GM03348 (cell line): ENCODE measurements at regions not wholly inside any gene's neighbourhood (a gene's known extent, or its start where the extent isn't known, plus 50 kb on each side); places are given as distances from the start of the nearest gene placed in this dataset.
A peak's percentile ranks its signal among the peaks of the same experiment; 100 is the strongest.

Experiments used
- DNase-seq: peaks from one replicate; pipeline ENCODE4 v3.0.0; 2012; ENCODE audit warnings: low spot score

DNA sequence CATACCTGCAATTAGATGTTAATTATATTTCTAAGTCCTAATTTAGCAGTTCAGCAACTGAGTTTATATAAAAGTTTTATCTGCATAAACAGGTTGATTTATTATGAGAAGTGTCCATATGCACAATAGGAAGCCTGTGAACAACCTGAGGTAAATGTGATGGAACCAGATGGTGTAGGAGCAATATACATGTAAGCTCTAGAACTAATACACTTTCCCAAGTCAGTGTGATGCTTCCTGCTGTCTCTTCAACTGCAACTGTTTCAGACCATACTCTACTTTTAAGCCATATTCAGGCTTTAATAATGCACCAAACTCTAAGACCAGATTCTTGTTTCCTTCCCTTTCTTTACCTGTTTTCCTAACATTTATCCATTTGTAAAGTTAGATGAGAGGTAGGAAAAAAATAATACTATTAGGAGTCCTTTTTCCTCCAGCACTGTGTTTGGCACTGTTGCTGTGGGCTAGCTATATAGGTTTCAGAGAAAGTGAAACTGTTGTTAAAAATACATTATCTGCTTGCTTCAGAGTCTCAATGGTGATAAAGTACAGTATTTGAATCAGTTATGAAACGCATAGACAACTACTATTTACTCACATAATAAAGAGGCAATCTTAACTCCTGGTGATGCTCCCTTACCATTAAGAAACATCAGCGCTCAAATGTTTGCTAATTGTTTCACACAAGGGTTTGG is 1009.3 kb downstream of the GRIK2 start:
- DNase-seq: no peak

DNA sequence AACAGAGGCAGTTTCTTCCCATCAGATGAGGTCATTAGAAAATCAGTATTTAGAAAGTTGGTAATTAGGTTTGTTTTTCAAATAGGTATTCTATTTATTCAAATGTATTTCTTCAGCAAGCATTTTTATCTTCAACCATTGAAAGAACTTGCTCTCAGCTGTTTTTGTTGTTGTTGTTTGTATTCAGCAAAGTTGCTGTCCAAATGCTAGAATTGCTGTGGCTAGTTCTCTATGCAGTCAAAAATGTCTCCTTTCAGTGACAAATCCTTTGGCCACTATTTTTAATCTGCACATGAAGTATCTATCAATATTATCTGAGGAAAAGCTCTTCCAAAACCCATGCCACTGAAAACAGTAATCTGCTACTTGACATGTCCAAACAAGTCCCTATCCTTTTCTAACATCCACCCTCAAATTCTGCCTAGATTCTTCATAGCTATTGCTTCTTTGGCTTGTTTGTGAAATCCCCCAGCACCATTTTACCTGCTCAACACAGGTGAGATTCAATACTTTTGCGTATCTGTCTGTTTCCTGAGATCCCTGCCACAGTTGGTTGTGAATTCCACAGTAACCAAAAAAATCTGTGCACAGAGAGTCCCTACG is 1005.4 kb downstream of the GRIK2 start:
- no peak for DNase-seq

DNA sequence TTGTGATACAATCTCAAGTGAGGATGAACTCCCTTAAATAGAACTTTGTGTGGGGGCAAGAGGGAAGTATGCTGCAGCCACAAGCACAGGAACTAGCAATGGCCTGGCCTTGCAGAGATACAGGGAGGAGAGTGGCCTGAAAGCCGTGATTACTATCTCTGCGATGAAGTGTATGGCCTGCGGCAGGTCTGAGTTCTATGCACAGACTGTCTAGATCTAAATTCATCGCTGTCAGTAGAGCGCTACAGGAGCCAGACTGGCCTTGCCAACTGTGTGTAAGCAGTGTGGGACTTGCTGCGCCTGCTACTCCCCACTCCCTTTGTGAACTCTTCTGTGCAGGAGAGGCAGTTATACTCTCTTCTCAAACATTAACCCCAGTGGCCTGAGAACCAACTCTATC is 997.0 kb downstream of the GRIK2 start:
- DNase-seq: peak; percentile 0

DNA sequence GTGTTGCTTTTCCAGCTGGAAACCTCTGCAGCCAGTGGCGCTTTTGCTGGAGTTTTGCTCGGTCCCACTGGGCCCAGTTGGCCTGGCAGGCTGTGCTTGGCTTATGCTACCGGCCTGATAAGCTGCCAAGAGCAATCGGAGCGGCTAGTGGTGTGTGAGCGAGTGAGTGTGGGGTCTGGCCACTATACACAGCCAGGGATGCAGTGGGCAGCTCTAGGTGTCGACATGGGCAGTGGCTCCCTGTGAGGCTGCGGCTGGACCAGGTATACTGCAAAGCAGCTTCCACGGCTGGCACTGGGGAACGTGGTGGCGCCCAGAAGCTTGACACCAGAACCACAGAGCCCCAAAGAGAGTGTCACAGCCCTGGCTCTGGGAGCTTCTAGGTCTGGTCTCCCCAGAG is 996.5 kb downstream of the GRIK2 start:
- DNase-seq: no peak

DNA sequence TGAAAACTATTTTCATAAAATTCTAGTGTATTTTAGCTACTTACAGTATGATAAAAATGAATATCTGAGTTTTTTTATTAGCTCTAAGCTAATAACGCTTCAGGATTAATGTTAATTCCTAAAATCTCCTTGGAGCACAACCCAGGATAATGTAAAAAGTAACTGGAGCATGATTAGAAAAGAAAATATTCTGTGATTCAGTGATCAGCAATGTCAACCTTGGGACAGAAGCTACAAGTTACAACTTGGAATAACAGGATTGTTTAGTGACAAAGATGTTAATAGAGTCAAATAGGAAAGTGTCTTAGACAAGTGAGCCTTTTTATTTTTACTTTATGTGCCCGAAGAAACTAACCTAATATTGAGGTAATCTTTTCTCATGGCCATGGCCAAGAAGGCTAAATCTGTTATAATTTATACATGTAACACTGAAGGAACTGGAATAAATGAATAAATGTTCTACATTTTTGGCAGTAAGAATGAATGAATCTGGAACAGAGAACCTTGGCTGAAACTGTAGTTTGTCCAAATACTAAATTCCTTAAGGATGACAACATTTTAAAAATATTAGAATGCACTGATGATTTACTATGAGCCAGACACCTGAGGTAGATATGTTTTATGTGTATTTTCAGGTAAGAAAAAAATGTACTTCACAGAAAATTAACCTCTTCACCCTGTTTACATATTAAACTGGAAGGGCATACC is 994.0 kb downstream of the GRIK2 start:
- no peak for DNase-seq

DNA sequence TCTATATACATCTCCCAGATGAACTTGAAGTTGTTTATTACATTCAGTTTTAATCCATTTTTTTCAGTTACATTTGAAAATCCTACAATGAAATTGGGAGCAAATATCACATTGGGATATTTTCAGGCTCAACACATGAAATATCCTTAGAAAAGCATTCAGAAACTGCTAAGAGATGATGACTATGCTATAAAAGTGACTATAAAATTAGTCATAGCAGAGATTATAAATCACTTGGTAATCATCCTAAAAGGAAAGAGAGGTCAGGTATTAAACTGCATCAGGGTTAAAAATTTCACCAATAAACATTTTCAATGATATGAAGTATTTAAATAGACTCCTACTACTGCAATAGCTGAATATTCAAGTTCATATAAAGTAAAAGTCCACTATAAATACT is 987.7 kb downstream of the GRIK2 start:
- no peak for DNase-seq

DNA sequence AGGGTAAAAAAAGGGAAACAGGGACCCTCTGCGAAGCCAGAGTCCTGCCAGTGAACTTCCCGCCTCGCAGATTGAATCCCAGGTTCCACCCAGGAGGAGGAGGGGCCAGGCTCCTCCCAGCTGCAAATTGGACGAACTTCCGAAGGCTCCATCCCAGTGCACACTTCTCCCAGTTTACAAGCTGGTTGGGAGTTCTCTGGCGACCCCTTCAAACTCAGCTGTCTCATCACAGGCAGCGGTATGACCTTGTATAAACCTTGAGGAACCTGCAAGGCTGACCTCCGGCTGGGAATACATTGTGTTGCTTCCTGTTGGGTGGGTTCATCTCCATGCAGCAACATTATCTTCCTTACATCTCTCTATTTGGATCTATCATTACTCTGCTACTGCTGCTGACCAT is 962.7 kb downstream of the GRIK2 start:
- DNase-seq: no peak

DNA sequence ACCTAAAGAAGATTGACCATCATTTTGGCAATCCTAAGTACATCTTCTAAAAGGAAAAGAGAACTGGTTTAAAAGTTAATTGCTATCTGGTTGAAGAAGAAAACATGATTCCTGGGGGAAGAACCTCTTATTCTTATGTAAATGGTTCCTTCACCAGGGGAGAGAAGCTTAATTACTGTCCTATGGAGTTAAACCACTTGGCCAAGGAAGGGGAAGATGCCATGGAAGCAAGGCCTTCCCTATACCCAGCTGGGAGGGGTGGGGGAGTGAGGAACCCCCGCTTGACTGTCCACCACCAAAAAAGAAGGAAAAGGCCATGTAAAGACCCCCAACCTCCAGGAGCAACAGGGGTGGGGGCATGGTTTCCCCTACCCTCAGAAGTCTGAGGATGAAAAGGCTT is 962.1 kb downstream of the GRIK2 start:
- DNase-seq: no peak

DNA sequence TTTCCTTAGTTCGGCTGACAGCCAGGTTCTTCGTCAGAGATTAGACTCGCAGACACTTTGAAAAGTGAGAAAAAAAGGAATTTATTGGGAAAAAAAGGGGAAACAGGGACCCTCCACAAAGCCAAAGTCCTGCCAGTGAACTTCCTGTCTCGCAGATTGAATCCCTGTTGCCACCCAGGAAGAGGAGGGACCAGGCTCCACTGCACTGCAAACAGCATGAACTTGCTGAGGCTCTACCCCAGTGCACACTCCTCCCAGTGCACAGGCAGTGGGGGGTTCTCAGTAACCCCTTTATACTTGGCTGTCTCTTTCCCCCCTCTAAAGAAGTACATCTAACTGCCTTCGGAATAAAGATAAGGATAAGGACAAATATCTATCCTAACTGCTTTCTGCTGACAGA is 959.0 kb downstream of the GRIK2 start:
- DNase-seq: no peak

DNA sequence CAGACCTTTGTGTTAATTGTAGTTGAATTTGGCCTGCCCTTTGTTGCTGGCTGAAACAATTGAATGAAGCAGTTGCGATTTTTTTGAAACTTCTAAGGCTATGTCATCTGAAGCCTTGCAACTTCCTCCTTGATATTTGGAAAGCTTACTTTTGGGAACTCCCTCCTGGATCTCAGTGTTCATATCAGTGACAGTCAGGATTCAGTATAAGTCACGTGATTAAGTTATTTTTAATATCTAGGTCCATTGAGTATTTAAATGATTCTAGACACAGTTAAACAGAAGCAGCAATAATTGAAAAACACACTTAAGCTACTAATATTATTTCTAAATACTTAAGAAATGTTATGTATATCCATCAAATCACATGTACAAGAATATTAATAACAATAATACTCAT is 951.3 kb downstream of the GRIK2 start:
- no peak for DNase-seq

DNA sequence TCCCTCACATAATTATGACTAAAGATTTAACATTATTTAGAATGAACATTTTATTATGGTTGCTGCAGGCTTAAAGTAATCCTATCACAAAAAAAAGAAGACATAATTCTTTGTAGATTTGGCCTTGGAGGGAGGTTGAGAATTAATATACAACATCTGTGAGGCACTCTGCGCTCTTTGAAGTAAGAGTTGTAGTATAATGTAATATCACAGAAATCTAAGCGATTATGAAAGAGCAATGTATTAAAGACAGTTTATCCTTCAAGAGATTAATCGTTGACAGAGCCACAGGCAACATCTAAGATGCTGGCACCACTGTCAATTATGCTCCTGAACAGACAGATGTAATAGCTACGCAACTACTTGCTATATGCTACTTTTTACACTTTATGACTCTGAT is 946.8 kb downstream of the GRIK2 start:
- no peak for DNase-seq

DNA sequence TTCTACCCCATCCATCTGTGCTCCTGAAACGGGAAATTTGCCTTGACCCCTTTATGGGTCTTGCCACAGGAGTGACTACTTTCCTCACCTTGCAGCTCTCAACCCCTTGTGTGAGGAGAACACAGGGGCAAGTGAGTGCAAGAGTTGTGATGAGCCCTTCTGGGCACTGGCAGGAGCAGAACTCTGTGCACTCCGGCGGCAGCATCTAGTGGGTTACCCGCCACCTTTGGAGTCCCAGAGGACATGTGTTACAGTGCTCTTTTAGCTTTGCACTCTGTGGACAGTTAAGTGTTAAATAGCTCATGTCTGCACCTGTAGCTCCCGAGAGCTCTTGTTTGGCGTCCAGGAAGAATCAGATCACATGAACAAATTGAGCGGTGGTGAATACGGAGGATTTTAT is 940.2 kb downstream of the GRIK2 start:
- DNase-seq: no peak

DNA sequence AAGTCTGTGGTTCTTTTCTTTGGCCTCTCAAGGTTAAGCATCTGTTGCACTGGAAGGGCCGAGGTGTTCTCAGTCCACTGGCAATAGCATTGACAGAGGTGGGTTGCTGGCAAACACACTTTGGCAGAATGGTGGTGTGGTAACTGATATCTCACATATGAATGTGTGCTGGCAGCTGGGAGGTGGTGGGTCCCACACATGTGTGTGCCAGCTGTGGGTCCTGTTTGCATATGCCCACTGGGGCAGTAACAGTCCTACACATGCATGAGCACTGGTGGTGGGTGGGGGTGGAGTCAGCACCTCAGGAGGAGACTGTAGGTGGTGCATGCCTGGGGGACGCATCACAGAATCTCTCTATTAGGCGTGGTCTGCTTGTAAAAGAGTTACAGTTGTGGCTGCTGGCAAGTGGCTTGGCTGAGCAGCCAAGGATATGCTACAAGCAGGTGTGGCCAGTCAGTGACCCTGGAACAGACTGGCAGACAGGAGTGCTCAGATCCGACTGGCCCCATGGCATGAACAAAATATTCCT is 934.3 kb downstream of the GRIK2 start:
- DNase-seq: no peak

DNA sequence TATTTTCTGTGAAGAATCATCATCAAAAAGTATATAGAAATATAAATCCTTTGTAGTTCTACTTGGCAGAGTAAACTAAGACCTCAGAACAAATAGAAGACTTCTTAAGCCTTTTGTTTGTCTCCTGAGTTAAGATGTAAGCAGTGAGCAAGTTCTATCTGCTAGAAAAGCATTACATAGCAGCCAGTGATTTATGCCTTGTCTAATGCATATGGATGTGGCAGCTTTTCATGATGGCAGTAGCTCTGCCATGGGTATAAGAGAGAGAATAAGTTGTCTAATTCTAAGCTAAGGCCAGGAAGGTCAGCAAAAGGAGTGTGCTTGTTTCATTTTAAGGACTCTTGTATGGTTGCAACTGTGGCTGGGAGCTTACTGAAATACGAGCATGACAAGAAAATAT is 920.2 kb downstream of the GRIK2 start:
- no peak for DNase-seq

DNA sequence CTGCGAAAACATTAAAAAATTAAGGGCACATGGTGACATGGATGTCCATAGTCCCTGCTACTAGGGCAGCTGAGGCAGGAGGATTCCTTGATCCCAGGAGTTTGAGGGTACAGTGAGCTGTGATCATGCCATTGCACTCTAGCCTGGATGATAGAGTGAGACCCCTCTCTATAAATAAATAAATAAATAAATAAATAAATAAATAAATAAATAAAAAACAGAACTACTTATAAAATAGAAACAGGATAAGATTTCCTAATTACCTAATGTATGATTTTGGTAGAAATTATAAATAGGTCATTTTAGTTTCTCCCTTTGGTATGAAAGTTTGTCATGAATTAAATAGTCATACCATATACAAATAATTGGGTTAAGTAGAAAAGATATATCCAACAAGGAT is 916.2 kb downstream of the GRIK2 start:
- no peak for DNase-seq

DNA sequence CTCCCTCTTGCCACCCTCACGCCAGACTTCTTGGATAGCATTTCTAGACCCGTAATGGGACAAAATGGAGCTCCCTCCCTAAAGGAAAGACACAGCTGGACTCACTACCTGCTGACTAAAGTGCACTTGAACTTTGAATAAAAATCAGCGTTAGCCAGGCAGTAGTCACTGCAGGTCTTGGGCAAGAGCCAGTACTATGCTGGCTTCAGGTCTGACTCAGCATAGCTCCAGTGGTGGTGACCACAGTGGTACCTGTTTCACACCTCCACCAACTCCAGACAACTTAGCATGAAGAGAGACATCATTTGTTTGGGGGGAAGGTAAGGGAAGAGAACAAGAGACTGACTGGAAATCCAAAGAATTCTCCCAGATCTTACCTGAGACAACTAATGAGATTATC is 906.8 kb downstream of the GRIK2 start:
- DNase-seq: no peak

DNA sequence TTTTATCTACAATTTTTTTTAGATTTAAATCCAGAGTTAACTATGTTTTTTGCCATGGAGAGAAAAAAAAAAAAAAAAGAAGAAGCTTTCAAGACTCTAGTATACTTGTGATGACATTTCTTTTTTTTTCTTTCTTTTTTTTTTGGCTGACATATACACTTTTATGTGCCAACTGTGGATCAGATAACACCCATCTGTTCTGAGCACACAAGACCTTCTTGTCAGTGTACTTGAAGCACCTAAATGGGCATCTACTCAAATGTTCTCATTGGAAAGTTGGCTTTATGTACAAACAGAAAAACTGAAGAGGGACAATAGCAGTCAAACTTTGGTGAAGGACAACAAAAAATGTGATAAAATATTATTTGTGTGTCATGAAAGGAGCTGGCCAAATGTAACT is 904.5 kb downstream of the GRIK2 start:
- no peak for DNase-seq
